ES-I3 (cell line): ENCODE measurements at regions not wholly inside any gene's neighbourhood (a gene's known extent, or its start where the extent isn't known, plus 50 kb on each side); places are given as distances from the start of the nearest gene placed in this dataset.
"Not testable (repeated sequence)": the region's sequence is repeated elsewhere in the genome, so short reads cannot be mapped to it uniquely, and the experiment has no call there.

ENCODE experiments used
- H3K36me3 ChIP-seq: 2 replicates; pipeline ENCODE4 v1.6.1; 2013; ENCODE audit warnings: mild to moderate bottlenecking, low read length, control low read depth, moderate library complexity; ENCODE audit not compliant: insufficient read depth
- H3K4me1 ChIP-seq: 2 replicates; pipeline ENCODE4 v1.6.1; 2013; ENCODE audit warnings: mild to moderate bottlenecking, control low read depth, low read length; ENCODE audit not compliant: insufficient read depth
- H3K9ac ChIP-seq: 2 replicates; pipeline ENCODE4 v1.6.1; 2013; ENCODE audit warnings: low read depth, mild to moderate bottlenecking, low read length, moderate library complexity
- H3K9me3 ChIP-seq: 2 replicates; pipeline ENCODE4 v1.6.1; 2013; ENCODE audit warnings: mild to moderate bottlenecking, low read length, moderate library complexity; ENCODE audit not compliant: control insufficient read depth, insufficient read depth

- Histone ChIP-seq H3K9ac (no peak overlapping the region), H3K36me3 (no peaks in the 10 kb centered on the region), H3K9me3 (no peaks in the 10 kb centered on the region), H3K4me1 (no peaks in the 10 kb centered on the region)
These were observed 94.8 kb upstream of the CYRIA start for GRCh38 chr2:16760426-16760825.

- H3K9ac ChIP-seq, result no peak overlapping the region
- H3K36me3 ChIP-seq, result no peaks in the 10 kb centered on the region
- no peaks in the 10 kb centered on the region for H3K4me1 ChIP-seq
- no peaks in the 10 kb centered on the region for H3K9me3 ChIP-seq
These were observed 91.4 kb upstream of the CYRIA start for GRCh38 chr2:16756831-16757644.

- no peak overlapping the region for H3K9ac ChIP-seq
- no peaks in the 10 kb centered on the region for H3K36me3 ChIP-seq
- no peaks in the 10 kb centered on the region for H3K4me1 ChIP-seq
- H3K9me3 ChIP-seq, result no peaks in the 10 kb centered on the region
These were observed 89.8 kb upstream of the CYRIA start for GRCh38 chr2:16755442-16755841.

GRCh38 chr2:16753025-16753424 lies 87.4 kb upstream of the CYRIA start:
- not testable (repeated sequence) for H3K36me3 ChIP-seq, H3K9me3 ChIP-seq, H3K9ac ChIP-seq, H3K4me1 ChIP-seq

- H3K9me3 ChIP-seq, H3K9ac ChIP-seq, H3K4me1 ChIP-seq, H3K36me3 ChIP-seq: not testable (repeated sequence)
These were observed 85.2 kb upstream of the CYRIA start for GRCh38 chr2:16750925-16751214.

GRCh38 chr2:16750175-16750924 lies 84.7 kb upstream of the CYRIA start:
- Histone ChIP-seq H3K9ac (no peak overlapping the region), H3K9me3 (no peaks in the 10 kb centered on the region), H3K4me1 (no peaks in the 10 kb centered on the region), H3K36me3 (no peaks in the 10 kb centered on the region)

GRCh38 chr2:16748511-16749266 lies 83.1 kb upstream of the CYRIA start:
- H3K36me3 ChIP-seq, H3K4me1 ChIP-seq, H3K9me3 ChIP-seq, H3K9ac ChIP-seq: not testable (repeated sequence)

GRCh38 chr2:16747689-16748088 lies 82.1 kb upstream of the CYRIA start:
- H3K4me1 ChIP-seq, result no peaks in the 10 kb centered on the region

GRCh38 chr2:16747257-16747656 lies 81.6 kb upstream of the CYRIA start:
- Histone ChIP-seq H3K9me3 (no peaks in the 10 kb centered on the region), H3K36me3 (no peaks in the 10 kb centered on the region), H3K9ac (no peak overlapping the region), H3K4me1 (no peaks in the 10 kb centered on the region)

More at GRCh38 chr2:16747689-16748088, 82.1 kb upstream of the CYRIA start:
- H3K9ac ChIP-seq, result no peak overlapping the region
- H3K36me3 ChIP-seq, result no peaks in the 10 kb centered on the region
- H3K9me3 ChIP-seq, result no peaks in the 10 kb centered on the region

GRCh38 chr2:16746833-16747232 lies 81.2 kb upstream of the CYRIA start:
- H3K36me3 ChIP-seq, result no peaks in the 10 kb centered on the region
- H3K9me3 ChIP-seq, result no peaks in the 10 kb centered on the region

GRCh38 chr2:16746329-16746728 lies 80.7 kb upstream of the CYRIA start:
- no peaks in the 10 kb centered on the region for H3K9me3 ChIP-seq
- H3K36me3 ChIP-seq, result no peaks in the 10 kb centered on the region
- no peak overlapping the region for H3K9ac ChIP-seq
- no peaks in the 10 kb centered on the region for H3K4me1 ChIP-seq

More at GRCh38 chr2:16746833-16747232, 81.2 kb upstream of the CYRIA start:
- Histone ChIP-seq H3K4me1 (no peaks in the 10 kb centered on the region), H3K9ac (no peak overlapping the region)

- H3K9ac ChIP-seq, result no peak overlapping the region
- H3K36me3 ChIP-seq, result no peaks in the 10 kb centered on the region
- no peaks in the 10 kb centered on the region for H3K4me1 ChIP-seq
- no peaks in the 10 kb centered on the region for H3K9me3 ChIP-seq
These were observed 79.8 kb upstream of the CYRIA start for GRCh38 chr2:16745466-16745865.

GRCh38 chr2:16744521-16744920 lies 78.9 kb upstream of the CYRIA start:
- Histone ChIP-seq H3K4me1 (no peaks in the 10 kb centered on the region), H3K36me3 (no peaks in the 10 kb centered on the region), H3K9me3 (no peaks in the 10 kb centered on the region), H3K9ac (no peak overlapping the region)

- no peaks in the 10 kb centered on the region for H3K9me3 ChIP-seq
- H3K9ac ChIP-seq, result no peak overlapping the region
- no peaks in the 10 kb centered on the region for H3K4me1 ChIP-seq
- no peaks in the 10 kb centered on the region for H3K36me3 ChIP-seq
These were observed 76.4 kb upstream of the CYRIA start for GRCh38 chr2:16742026-16742425.

- Histone ChIP-seq H3K9ac (no peak overlapping the region), H3K4me1 (no peaks in the 10 kb centered on the region), H3K36me3 (no peaks in the 10 kb centered on the region), H3K9me3 (no peaks in the 10 kb centered on the region)
These were observed 75.9 kb upstream of the CYRIA start for GRCh38 chr2:16741498-16741897.
